OCI-LY1 (cell line): ENCODE measurements at regions not wholly inside any gene's neighbourhood (a gene's known extent, or its start where the extent isn't known, plus 50 kb on each side); places are given as distances from the start of the nearest gene placed in this dataset.

ENCODE experiments used
- CTCF ChIP-seq: fragments of 200-600 bp; sonication (generic), shearing (Covaris generic); IDR thresholded peaks from 2 replicates; pipeline ENCODE4 v1.5.1; 2017; ENCODE audit warnings: mild to moderate bottlenecking, antibody characterized with exemption, low read length, moderate library complexity, mixed read lengths
- EZH2 ChIP-seq: fragments of 200-600 bp; sonication (generic), shearing (Covaris generic); IDR thresholded peaks from 2 replicates; pipeline ENCODE4 v1.8.0; 2017; ENCODE audit warnings: borderline replicate concordance, mixed run types, mild to moderate bottlenecking, antibody characterized with exemption, low read length, moderate library complexity, mixed read lengths

- TF ChIP-seq CTCF (no peak), EZH2 (no peak)
These were observed 666.8 kb upstream of the NDST4 start for GRCh38 chr4:115780268-115780667.
